Esophagus squamous epithelium (tissue), 5 donors: ENCODE measurements at regions not wholly inside any gene's neighbourhood (a gene's known extent, or its start where the extent isn't known, plus 50 kb on each side); places are given as distances from the start of the nearest gene placed in this dataset.

Source experiments
- DNase-seq: peaks from one replicate; lab custom pipeline; 2025; lab: John Stamatoyannopoulos, UW
- H3K27ac ChIP-seq, 4 donors: fragments of 200-600 bp; sonication (generic); one replicate each; pipeline ENCODE4 v1.5.1; 2016 to 2019; ENCODE audit warnings: mild to moderate bottlenecking in 1 of 4
- H3K27me3 ChIP-seq, 4 donors: fragments of 200-600 bp; sonication (generic); 1 replicate in 3 of 4; 2 replicates in 1 of 4; pipeline versions ENCODE4 v1.5.1 to v1.6.0; 2017 to 2021; ENCODE audit warnings: antibody characterized with exemption in 1 of 4
- H3K36me3 ChIP-seq, 3 donors: fragments of 200-600 bp; sonication (generic); one replicate each; pipeline ENCODE4 v1.5.1; 2016 to 2019
- H3K4me1 ChIP-seq, 3 donors: fragments of 200-600 bp; sonication (generic); one replicate each; pipeline ENCODE4 v1.5.1; 2017 to 2019
- H3K4me3 ChIP-seq, 4 donors: fragments of 200-600 bp; sonication (generic); 1 replicate in 3 of 4; 2 replicates in 1 of 4; pipeline ENCODE4 v1.5.1; 2016 to 2019; ENCODE audit warnings: mild to moderate bottlenecking in 2 of 4, moderate library complexity in 1 of 4
- H3K9me3 ChIP-seq, 3 donors: fragments of 200-600 bp; sonication (generic); one replicate each; pipeline ENCODE4 v1.5.1; 2016 to 2019
- POLR2A ChIP-seq, 4 donors: fragments of 450-650 bp; IDR thresholded peaks; one replicate each; pipeline ENCODE4 v1.6.1; 2017; ENCODE audit warnings: antibody characterized with exemption in 4 of 4, mild to moderate bottlenecking in 4 of 4, moderate library complexity in 3 of 4
- WGBS, 2 donors: methylation state at CpG; one replicate each; pipeline ENCODE4 v1.1.5; 2018; 5-methylcytosine and 5-hydroxymethylcytosine counted together
- intact Hi-C: fragments of 100-400 bp; cut with DNase I; formaldehyde crosslinking; loops from one replicate; pipeline ENCODE4 v1.15.0; 2022
- TF ChIP-seq, protein P1 (sequence below), 6 experiments: fragments of 450-650 bp in 4 of 6; fragments of 200-600 bp in 2 of 6; sonication (generic) in 2 of 6; IDR thresholded peaks; one replicate each; pipeline ENCODE4 v1.5.1; 2016 to 2019; ENCODE audit warnings: antibody characterized with exemption in 6 of 6, mild to moderate bottlenecking in 4 of 6, moderate library complexity in 4 of 6
- donor health status: DM: yes; HTN: yes; CAD: no.

DNA sequence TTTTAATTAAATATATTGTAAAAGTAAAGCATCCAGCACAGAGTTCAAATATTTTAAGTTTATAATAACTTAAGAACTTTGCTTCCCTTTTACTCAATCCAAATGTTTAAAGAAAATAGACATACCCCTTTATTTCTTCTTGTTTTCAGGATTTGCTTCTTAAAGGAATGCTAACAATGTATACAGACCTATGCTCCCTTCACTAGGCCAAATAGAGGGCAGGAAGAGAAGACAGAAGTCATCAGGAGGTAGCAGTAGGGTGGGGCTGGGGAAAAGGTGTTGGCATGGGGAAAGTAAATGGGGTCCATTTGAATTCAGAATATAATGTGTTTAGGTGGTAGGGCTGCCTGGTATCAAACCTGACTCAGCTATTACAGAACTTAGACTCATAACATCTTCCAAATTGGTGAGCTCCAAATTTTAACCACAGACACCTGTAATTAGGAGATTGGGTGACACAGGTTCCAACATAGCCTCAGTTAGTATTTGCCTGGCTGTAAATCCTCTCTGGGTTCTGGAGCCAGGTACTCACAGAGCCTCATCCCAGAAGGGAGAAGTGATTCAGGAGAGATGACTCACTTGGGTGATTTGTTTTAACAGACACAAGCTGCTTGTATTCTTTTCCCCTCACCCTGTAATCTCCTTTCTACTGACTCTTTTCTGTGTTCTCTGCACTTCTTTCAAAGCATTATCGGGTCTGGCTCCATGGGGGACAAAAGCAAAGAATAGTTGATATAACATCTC is 60.1 kb upstream of the DUSP10 start:
- Histone ChIP-seq H3K27me3 (no peaks in the 10 kb centered on the region), H3K9me3 (peaks cover 0 to 6% (median 0%) of the 10 kb centered on the region in 3 donors), H3K36me3 (no peaks in the 10 kb centered on the region), H3K27ac (no peak overlapping the region), H3K4me1 (peaks cover 0 to 9% (median 0%) of the 10 kb centered on the region in 3 donors), H3K4me3 (no peak overlapping the region)
- no peak for DNase-seq
- no peak for TF ChIP-seq POLR2A (IDR thresholded peaks at IDR 0.05)
- TF ChIP-seq, protein P1, sequence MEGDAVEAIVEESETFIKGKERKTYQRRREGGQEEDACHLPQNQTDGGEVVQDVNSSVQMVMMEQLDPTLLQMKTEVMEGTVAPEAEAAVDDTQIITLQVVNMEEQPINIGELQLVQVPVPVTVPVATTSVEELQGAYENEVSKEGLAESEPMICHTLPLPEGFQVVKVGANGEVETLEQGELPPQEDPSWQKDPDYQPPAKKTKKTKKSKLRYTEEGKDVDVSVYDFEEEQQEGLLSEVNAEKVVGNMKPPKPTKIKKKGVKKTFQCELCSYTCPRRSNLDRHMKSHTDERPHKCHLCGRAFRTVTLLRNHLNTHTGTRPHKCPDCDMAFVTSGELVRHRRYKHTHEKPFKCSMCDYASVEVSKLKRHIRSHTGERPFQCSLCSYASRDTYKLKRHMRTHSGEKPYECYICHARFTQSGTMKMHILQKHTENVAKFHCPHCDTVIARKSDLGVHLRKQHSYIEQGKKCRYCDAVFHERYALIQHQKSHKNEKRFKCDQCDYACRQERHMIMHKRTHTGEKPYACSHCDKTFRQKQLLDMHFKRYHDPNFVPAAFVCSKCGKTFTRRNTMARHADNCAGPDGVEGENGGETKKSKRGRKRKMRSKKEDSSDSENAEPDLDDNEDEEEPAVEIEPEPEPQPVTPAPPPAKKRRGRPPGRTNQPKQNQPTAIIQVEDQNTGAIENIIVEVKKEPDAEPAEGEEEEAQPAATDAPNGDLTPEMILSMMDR (IDR thresholded peaks at IDR 0.05), result no peak
- WGBS, 2 donors, result 28 to 38% methylated on average over 1 of the region's 1 CpG
- intact Hi-C loops, result no loop called here

DNA sequence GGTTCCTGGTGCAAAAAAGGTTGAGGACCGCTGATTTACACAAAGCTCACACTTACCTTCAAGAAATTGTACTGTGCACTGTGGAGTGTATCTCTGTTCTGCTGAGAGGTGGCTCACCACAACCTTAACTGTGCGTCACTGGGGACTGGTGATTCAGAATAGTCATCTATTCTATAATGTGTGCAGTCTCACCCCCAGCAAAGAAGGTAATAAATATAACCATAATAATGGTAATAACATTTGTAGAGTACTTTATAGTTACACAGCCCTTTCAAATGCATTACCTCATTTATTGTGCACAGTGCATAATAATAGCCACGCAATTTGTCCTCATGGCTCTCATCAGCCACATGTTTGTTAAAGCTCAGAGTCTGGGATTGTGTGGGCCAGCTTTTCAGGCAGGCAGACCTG is 59.4 kb upstream of the DUSP10 start:
- TF ChIP-seq, protein P1 (IDR thresholded peaks at IDR 0.05), result no peak
- TF ChIP-seq POLR2A (IDR thresholded peaks at IDR 0.05), result no peak
- DNase-seq, result no peak
- Histone ChIP-seq H3K27ac (no peak overlapping the region), H3K4me3 (no peak overlapping the region), H3K36me3 (no peaks in the 10 kb centered on the region), H3K4me1 (peaks cover 0 to 9% (median 0%) of the 10 kb centered on the region in 3 donors), H3K27me3 (no peaks in the 10 kb centered on the region), H3K9me3 (peaks cover 0 to 6% (median 0%) of the 10 kb centered on the region in 3 donors)
- 97% methylated on average over 3 of the region's 3 CpGs for WGBS, 2 donors
- intact Hi-C loops, result no loop called here

DNA sequence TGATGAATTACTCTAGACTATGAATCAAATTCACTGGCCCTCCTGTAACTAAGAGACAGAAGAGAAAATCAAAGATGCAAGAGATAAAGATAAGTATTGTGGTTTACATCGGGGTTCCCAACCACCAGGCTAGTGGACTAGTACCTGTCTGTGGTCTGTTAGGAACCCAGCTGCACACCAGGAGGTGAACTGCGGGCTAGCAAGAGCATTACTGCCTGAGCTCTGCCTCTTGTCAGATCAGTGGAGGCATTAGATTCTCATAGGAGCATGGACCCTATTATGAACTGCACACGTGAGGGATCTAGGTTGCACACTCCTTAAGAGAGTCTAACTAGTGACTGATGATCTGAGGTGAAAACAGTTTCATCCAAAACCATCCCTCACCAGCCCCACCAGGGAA is 58.9 kb upstream of the DUSP10 start:
- no peak for DNase-seq
- TF ChIP-seq, protein P1 (IDR thresholded peaks at IDR 0.05), result no peak
- no peak for TF ChIP-seq POLR2A (IDR thresholded peaks at IDR 0.05)
- 62% methylated on average over 3 of the region's 3 CpGs for WGBS, 2 donors
- intact Hi-C loops, result no loop called here
- H3K9me3 ChIP-seq, result peaks cover 0 to 6% (median 0%) of the 10 kb centered on the region in 3 donors
- peaks cover 0 to 9% (median 0%) of the 10 kb centered on the region in 3 donors for H3K4me1 ChIP-seq
- no peaks in the 10 kb centered on the region for H3K27me3 ChIP-seq
- no peaks in the 10 kb centered on the region for H3K36me3 ChIP-seq
- H3K4me3 ChIP-seq, result no peak overlapping the region
- H3K27ac ChIP-seq, result no peak overlapping the region

DNA sequence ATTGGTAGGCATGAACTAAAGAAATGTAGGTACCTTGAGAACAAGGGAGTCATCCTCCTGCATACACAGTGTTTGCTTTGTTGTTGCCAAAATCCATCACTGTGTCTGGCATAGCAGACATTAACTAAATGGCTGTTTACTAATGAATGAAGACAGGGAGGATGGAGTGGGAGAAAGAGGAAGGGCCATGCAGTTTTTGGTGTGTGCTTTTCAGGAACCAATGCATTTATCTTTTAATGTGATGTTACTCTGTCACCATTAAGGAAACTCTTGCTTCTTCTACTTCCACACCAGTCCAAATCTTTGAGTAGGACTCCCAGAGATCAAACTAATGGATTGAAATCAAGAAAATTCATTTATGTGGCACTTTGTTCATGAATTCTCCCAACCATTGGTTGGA is 55.6 kb upstream of the DUSP10 start:
- intact Hi-C loops, result no loop called here
- Histone ChIP-seq H3K9me3 (peaks cover 0 to 6% (median 0%) of the 10 kb centered on the region in 3 donors), H3K4me1 (peaks cover 0 to 8% (median 0%) of the 10 kb centered on the region in 3 donors), H3K36me3 (no peaks in the 10 kb centered on the region), H3K27ac (no peak overlapping the region), H3K4me3 (no peak overlapping the region), H3K27me3 (no peaks in the 10 kb centered on the region)
- no peak for DNase-seq
- TF ChIP-seq, protein P1 (IDR thresholded peaks at IDR 0.05), result no peak
- TF ChIP-seq POLR2A (IDR thresholded peaks at IDR 0.05), result no peak

DNA sequence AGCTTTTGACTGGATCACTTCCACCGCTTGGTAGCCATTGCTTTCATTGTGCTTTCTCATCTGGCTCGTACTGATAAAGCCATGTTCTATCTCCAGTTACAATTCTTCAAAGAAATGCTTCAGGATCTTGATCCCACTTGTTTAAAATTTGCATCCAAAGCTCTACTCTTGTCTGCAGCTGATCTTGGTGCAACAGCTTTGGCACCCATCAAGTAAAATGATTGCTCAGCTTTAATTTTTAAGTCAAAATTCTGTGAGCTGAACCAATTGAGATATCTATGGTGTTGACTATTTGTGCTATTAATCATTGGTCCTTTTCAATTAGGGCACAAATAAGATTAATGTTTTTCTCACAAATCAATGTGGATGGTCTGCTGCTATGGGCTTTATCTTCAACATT is 54.8 kb upstream of the DUSP10 start:
- no peak overlapping the region for H3K4me3 ChIP-seq
- H3K27me3 ChIP-seq, result no peaks in the 10 kb centered on the region
- peaks cover 0 to under 1% (median 0%) of the 10 kb centered on the region in 3 donors for H3K4me1 ChIP-seq
- H3K9me3 ChIP-seq, result peaks cover 0 to 6% (median 0%) of the 10 kb centered on the region in 3 donors
- H3K27ac ChIP-seq, result no peak overlapping the region
- DNase-seq, result no peak
- intact Hi-C loops, result no loop called here
- 85 to 86% methylated on average over 2 of the region's 2 CpGs for WGBS, 2 donors
- H3K36me3 ChIP-seq, result no peaks in the 10 kb centered on the region
- TF ChIP-seq POLR2A (IDR thresholded peaks at IDR 0.05), result no peak
- TF ChIP-seq, protein P1 (IDR thresholded peaks at IDR 0.05), result no peak
